Liver (tissue), 8 donors: ENCODE measurements at regions not wholly inside any gene's neighbourhood (a gene's known extent, or its start where the extent isn't known, plus 50 kb on each side); places are given as distances from the start of the nearest gene placed in this dataset.

ENCODE experiments used
- DNase-seq: peaks from one replicate; pipeline ENCODE4 v3.0.0-alpha.2; 2017; ENCODE audit warnings: low spot score
- H3K27ac ChIP-seq, 2 donors: one replicate each; pipeline ENCODE4 v1.7.0; 2013; ENCODE audit warnings: inconsistent platforms in 2 of 2, low read length in 2 of 2, control low read depth in 1 of 2, low read depth in 1 of 2, mild to moderate bottlenecking in 1 of 2
- H3K27me3 ChIP-seq, 4 donors: one replicate each; pipeline versions ENCODE4 v1.6.1 to v1.7.0; 2013; ENCODE audit warnings: low read length in 3 of 4, inconsistent platforms in 1 of 4, mild to moderate bottlenecking in 1 of 4, moderate library complexity in 1 of 4; ENCODE audit not compliant: control insufficient read depth in 4 of 4, insufficient read depth in 4 of 4
- H3K36me3 ChIP-seq, 4 donors: one replicate each; pipeline versions ENCODE4 v1.6.1 to v1.7.0; 2013; ENCODE audit warnings: low read length in 3 of 4, mild to moderate bottlenecking in 3 of 4, low read depth in 1 of 4, moderate library complexity in 1 of 4; ENCODE audit not compliant: control insufficient read depth in 4 of 4, insufficient read depth in 3 of 4
- H3K4me1 ChIP-seq, 4 donors: one replicate each; pipeline versions ENCODE4 v1.6.1 to v1.7.0; 2013; ENCODE audit warnings: low read length in 3 of 4, mild to moderate bottlenecking in 3 of 4, moderate library complexity in 1 of 4; ENCODE audit not compliant: control insufficient read depth in 4 of 4, insufficient read depth in 4 of 4
- H3K4me3 ChIP-seq, 3 donors: one replicate each; pipeline versions ENCODE4 v1.6.1 to v1.7.0; 2013; ENCODE audit warnings: low read length in 3 of 3, control low read depth in 1 of 3, low read depth in 1 of 3, mild to moderate bottlenecking in 1 of 3
- H3K9ac ChIP-seq, 2 donors: one replicate each; pipeline ENCODE4 v1.7.0; 2013; ENCODE audit warnings: low read length in 2 of 2, mild to moderate bottlenecking in 2 of 2, moderate library complexity in 2 of 2, control low read depth in 1 of 2, low read depth in 1 of 2
- H3K9me3 ChIP-seq, 4 donors: one replicate each; pipeline versions ENCODE4 v1.6.1 to v1.7.0; 2013; ENCODE audit warnings: low read length in 3 of 4; ENCODE audit not compliant: control insufficient read depth in 4 of 4
- CTCF ChIP-seq: fragments of 150-350 bp; IDR thresholded peaks from 2 replicates; pipeline ENCODE4 v1.5.1; 2017; ENCODE audit warnings: improper control_type of control experiment, low read depth, low read length; ENCODE audit not compliant: missing input control
- FOXA1 ChIP-seq: IDR thresholded peaks from 2 replicates; pipeline ENCODE4 v1.6.1; 2016; ENCODE audit warnings: antibody characterized with exemption
- FOXA2 ChIP-seq: IDR thresholded peaks from 2 replicates; pipeline ENCODE4 v1.6.1; 2016; ENCODE audit warnings: antibody characterized with exemption
- GABPA ChIP-seq, 2 donors: IDR thresholded peaks in 1 of 2; conservative IDR thresholded peaks in 1 of 2; 2 replicates each; pipeline ENCODE4 v1.6.1; 2016; ENCODE audit warnings: antibody characterized with exemption in 2 of 2, mild to moderate bottlenecking in 1 of 2, moderate library complexity in 1 of 2
- HNF4A ChIP-seq, 2 donors: conservative IDR thresholded peaks; 2 replicates each; pipeline ENCODE4 v1.6.1; 2016; ENCODE audit warnings: antibody characterized with exemption in 2 of 2, mild to moderate bottlenecking in 2 of 2
- HNF4G ChIP-seq: IDR thresholded peaks from 2 replicates; pipeline ENCODE4 v1.6.1; 2016; ENCODE audit warnings: antibody characterized with exemption
- JUND ChIP-seq, 2 donors: IDR thresholded peaks; 2 replicates each; pipeline ENCODE4 v1.6.1; 2016; ENCODE audit warnings: antibody characterized with exemption in 2 of 2
- MAX ChIP-seq: IDR thresholded peaks from 2 replicates; pipeline ENCODE4 v1.6.1; 2016; ENCODE audit warnings: antibody characterized with exemption
- NR2F2 ChIP-seq: IDR thresholded peaks from 2 replicates; pipeline ENCODE4 v1.6.1; 2016; ENCODE audit warnings: antibody characterized with exemption
- RAD21 ChIP-seq, 2 donors: IDR thresholded peaks; 2 replicates each; pipeline ENCODE4 v1.6.1; 2016; ENCODE audit warnings: antibody characterized with exemption in 2 of 2, mild to moderate bottlenecking in 2 of 2
- RXRA ChIP-seq, 2 donors: IDR thresholded peaks; 2 replicates each; pipeline ENCODE4 v1.6.1; 2017 to 2018; ENCODE audit warnings: antibody characterized with exemption in 2 of 2, mild to moderate bottlenecking in 1 of 2
- SP1 ChIP-seq: IDR thresholded peaks from 2 replicates; pipeline ENCODE4 v1.6.1; 2018; ENCODE audit warnings: antibody characterized with exemption, mild to moderate bottlenecking
- TAF1 ChIP-seq: conservative IDR thresholded peaks from 2 replicates; pipeline ENCODE4 v1.6.1; 2016; ENCODE audit warnings: antibody characterized with exemption, mild to moderate bottlenecking
- WGBS: extraction: QIAGEN DNeasy Blood & Tissue Kit; methylation state at CpG from one replicate; pipeline ENCODE4 v1.1.7; 2013; 5-methylcytosine and 5-hydroxymethylcytosine counted together
- TF ChIP-seq, protein P1 (sequence below): IDR thresholded peaks from 2 replicates; pipeline ENCODE4 v1.6.1; 2016; ENCODE audit warnings: antibody characterized with exemption
- TF ChIP-seq, protein P2 (sequence below): IDR thresholded peaks from 2 replicates; pipeline ENCODE4 v1.6.1; 2016; ENCODE audit warnings: antibody characterized with exemption, mild to moderate bottlenecking
- donor health status: healthy.
- donor health status: healthy.
- donor health status: healthy.
- donor health status: healthy.
- donor health status: healthy.

GRCh38 chr16:72560617-72561016 is 388.7 kb upstream of the PMFBP1 start (continued):
- TF ChIP-seq CTCF = no peak

DNA sequence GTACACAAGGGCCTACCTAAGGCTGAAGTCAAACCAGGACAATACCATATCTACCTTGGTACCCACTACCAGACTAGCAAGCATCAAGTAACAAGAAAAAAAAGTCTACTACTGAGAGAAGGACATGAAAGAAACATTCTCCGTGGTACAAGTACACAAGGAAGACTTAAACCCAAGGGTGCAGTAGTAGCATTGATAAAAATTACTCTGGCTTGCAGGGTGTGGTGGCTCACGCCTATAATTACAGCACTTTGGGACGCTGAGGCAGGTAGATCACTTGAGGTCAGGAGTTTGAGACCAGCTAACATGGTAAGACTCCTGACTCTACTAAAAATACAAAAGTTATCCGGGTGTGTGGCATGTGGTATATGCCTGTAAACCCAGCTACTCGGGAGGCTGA is 386.5 kb upstream of the PMFBP1 start:
- DNase-seq = no peak
- Histone ChIP-seq H3K36me3 (no peaks in the 10 kb centered on the region), H3K27ac (no peak overlapping the region), H3K9ac (no peak overlapping the region), H3K27me3 (no peaks in the 10 kb centered on the region), H3K4me3 (no peak overlapping the region), H3K4me1 (peaks cover 0 to 9% (median 2%) of the 10 kb centered on the region in 4 donors), H3K9me3 (no peaks in the 10 kb centered on the region)
- WGBS = 94% methylated on average over 5 of the region's 5 CpGs
- TF ChIP-seq, protein P1, sequence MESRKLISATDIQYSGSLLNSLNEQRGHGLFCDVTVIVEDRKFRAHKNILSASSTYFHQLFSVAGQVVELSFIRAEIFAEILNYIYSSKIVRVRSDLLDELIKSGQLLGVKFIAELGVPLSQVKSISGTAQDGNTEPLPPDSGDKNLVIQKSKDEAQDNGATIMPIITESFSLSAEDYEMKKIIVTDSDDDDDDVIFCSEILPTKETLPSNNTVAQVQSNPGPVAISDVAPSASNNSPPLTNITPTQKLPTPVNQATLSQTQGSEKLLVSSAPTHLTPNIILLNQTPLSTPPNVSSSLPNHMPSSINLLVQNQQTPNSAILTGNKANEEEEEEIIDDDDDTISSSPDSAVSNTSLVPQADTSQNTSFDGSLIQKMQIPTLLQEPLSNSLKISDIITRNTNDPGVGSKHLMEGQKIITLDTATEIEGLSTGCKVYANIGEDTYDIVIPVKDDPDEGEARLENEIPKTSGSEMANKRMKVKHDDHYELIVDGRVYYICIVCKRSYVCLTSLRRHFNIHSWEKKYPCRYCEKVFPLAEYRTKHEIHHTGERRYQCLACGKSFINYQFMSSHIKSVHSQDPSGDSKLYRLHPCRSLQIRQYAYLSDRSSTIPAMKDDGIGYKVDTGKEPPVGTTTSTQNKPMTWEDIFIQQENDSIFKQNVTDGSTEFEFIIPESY = no peak
- TF ChIP-seq SP1 (no peak), FOXA2 (no peak), HNF4G (no peak), RAD21 (IDR thresholded peaks at IDR 0.05) (no peak), NR2F2 (no peak), RXRA (IDR thresholded peaks at IDR 0.05) (no peak), GABPA (IDR thresholded peaks at IDR 0.05 in 1 of 2, conservative IDR thresholded peaks at IDR 0.05 in 1 of 2) (no peak), HNF4A (conservative IDR thresholded peaks at IDR 0.05) (no peak), FOXA1 (no peak)

- no peak overlapping the region for H3K9ac ChIP-seq
- H3K9me3 ChIP-seq = no peaks in the 10 kb centered on the region
- H3K4me1 ChIP-seq = no peaks in the 10 kb centered on the region
- H3K27me3 ChIP-seq = no peaks in the 10 kb centered on the region
- no peak overlapping the region for H3K4me3 ChIP-seq
- 98% methylated on average over 6 of the region's 6 CpGs for WGBS
- DNase-seq = no peak
- no peak for TF ChIP-seq RXRA (IDR thresholded peaks at IDR 0.05)
- no peak for TF ChIP-seq HNF4A (conservative IDR thresholded peaks at IDR 0.05)
- TF ChIP-seq, protein P1 = no peak
- no peak for TF ChIP-seq FOXA2
- no peak for TF ChIP-seq TAF1
- no peak for TF ChIP-seq MAX
- no peak for TF ChIP-seq RAD21 (IDR thresholded peaks at IDR 0.05)
- TF ChIP-seq JUND (IDR thresholded peaks at IDR 0.05) = no peak
- TF ChIP-seq NR2F2 = no peak
- no peak for TF ChIP-seq SP1
- no peak for TF ChIP-seq GABPA (IDR thresholded peaks at IDR 0.05 in 1 of 2, conservative IDR thresholded peaks at IDR 0.05 in 1 of 2)
- TF ChIP-seq, protein P2, sequence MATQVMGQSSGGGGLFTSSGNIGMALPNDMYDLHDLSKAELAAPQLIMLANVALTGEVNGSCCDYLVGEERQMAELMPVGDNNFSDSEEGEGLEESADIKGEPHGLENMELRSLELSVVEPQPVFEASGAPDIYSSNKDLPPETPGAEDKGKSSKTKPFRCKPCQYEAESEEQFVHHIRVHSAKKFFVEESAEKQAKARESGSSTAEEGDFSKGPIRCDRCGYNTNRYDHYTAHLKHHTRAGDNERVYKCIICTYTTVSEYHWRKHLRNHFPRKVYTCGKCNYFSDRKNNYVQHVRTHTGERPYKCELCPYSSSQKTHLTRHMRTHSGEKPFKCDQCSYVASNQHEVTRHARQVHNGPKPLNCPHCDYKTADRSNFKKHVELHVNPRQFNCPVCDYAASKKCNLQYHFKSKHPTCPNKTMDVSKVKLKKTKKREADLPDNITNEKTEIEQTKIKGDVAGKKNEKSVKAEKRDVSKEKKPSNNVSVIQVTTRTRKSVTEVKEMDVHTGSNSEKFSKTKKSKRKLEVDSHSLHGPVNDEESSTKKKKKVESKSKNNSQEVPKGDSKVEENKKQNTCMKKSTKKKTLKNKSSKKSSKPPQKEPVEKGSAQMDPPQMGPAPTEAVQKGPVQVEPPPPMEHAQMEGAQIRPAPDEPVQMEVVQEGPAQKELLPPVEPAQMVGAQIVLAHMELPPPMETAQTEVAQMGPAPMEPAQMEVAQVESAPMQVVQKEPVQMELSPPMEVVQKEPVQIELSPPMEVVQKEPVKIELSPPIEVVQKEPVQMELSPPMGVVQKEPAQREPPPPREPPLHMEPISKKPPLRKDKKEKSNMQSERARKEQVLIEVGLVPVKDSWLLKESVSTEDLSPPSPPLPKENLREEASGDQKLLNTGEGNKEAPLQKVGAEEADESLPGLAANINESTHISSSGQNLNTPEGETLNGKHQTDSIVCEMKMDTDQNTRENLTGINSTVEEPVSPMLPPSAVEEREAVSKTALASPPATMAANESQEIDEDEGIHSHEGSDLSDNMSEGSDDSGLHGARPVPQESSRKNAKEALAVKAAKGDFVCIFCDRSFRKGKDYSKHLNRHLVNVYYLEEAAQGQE = no peak
- H3K36me3 ChIP-seq = no peaks in the 10 kb centered on the region
- H3K27ac ChIP-seq = no peak overlapping the region
These were observed 383.0 kb upstream of the PMFBP1 start for GRCh38 chr16:72554935-72555334.
